ENCODE measurements at regions not wholly inside any gene's neighbourhood (a gene's known extent, or its start where the extent isn't known, plus 50 kb on each side); places are given as distances from the start of the nearest gene placed in this dataset.

DNA sequence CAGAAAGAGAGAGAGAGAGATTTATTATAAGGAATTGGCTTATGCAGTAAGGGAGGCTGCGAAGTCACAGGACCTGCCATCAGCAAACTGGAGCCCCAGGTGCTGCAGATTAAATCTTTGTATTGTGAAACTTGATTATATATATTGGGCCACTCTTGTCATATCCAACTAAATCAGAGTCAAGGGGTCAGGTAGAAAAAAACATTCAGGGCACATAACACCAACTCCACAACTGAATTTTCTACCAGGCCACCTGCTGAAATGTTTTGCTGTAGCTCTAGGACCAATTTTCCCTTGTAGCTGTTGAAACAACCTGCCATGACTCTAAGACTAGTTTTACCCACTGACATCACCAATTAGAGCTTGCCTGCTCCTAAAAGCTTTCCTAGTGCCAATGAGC, 1240.8 kb downstream of the SLC16A7 start:
- H3K36me3 ChIP-seq (ENCODE audit: control insufficient read depth in 2 of 2, extremely low read depth in 1 of 2, insufficient read depth in 2 of 2, low read length in 2 of 2): no peaks in the 10 kb centered on the region
- H4K20me1 ChIP-seq (ENCODE audit: control insufficient read depth, extremely low read depth, insufficient read depth, low read length): no peaks in the 10 kb centered on the region
- H3K4me1 ChIP-seq (ENCODE audit: control insufficient read depth, extremely low read depth, insufficient read depth, low read length): no peaks in the 10 kb centered on the region
- no peaks in the 10 kb centered on the region for H3K79me2 ChIP-seq (ENCODE audit: control insufficient read depth, insufficient read depth, low read length)
- DNase-seq (ENCODE audit: low read depth, low spot score) (no peak), FAIRE-seq (no peak)
- H3K27ac ChIP-seq (ENCODE audit: control insufficient read depth, insufficient read depth, low read length): no peak overlapping the region
- H3K27me3 ChIP-seq (ENCODE audit: control insufficient read depth, extremely low read depth, insufficient read depth, low read length): no peaks in the 10 kb centered on the region
- dilution Hi-C loops (cut with MboI; ENCODE audit: extremely low pct_ligation_motif_present, low sequenced_read_pairs): no loop called here
- H2AFZ ChIP-seq (ENCODE audit: control insufficient read depth, low read length): no peak overlapping the region
- no peak for TF ChIP-seq EZH2 (IDR thresholded peaks at IDR 0.05; ENCODE audit: low read length)
- TF ChIP-seq CTCF (optimal IDR thresholded peaks at IDR 0.05 in 1 of 3, IDR thresholded peaks at IDR 0.05 in 1 of 3, conservative IDR thresholded peaks at IDR 0.05 in 1 of 3; ENCODE audit: extremely low read depth in 1 of 3, insufficient read depth in 2 of 3, low read length in 3 of 3): no peak
- H3K9me1 ChIP-seq (ENCODE audit: control insufficient read depth, extremely low read depth, insufficient read depth, low read length): no peaks in the 10 kb centered on the region
- no peak overlapping the region for H3K4me3 ChIP-seq (ENCODE audit: control insufficient read depth in 2 of 3, extremely low read depth in 1 of 3, insufficient read depth in 2 of 3, low read depth in 1 of 3, low read length in 3 of 3)
- no peak overlapping the region for H3K9ac ChIP-seq (ENCODE audit: control insufficient read depth, extremely low read depth, insufficient read depth, low read length)
- H3K4me2 ChIP-seq (ENCODE audit: control insufficient read depth, extremely low read depth, insufficient read depth, low read depth, low read length): no peak overlapping the region
- no peaks in the 10 kb centered on the region for H3K9me3 ChIP-seq (ENCODE audit: control insufficient read depth, low read depth, low read length)

GRCh38 chr12:60842181-60842580, 1246.4 kb downstream of the SLC16A7 start:
- Histone ChIP-seq H3K9me1 (ENCODE audit: control insufficient read depth, extremely low read depth, insufficient read depth, low read length) (no peaks in the 10 kb centered on the region), H3K9ac (ENCODE audit: control insufficient read depth, extremely low read depth, insufficient read depth, low read length) (no peak overlapping the region), H3K27me3 (ENCODE audit: control insufficient read depth, extremely low read depth, insufficient read depth, low read length) (no peaks in the 10 kb centered on the region), H2AFZ (ENCODE audit: control insufficient read depth, low read length) (no peak overlapping the region), H3K27ac (ENCODE audit: control insufficient read depth, insufficient read depth, low read length) (no peak overlapping the region), H4K20me1 (ENCODE audit: control insufficient read depth, extremely low read depth, insufficient read depth, low read length) (no peaks in the 10 kb centered on the region), H3K4me3 (ENCODE audit: control insufficient read depth in 2 of 3, extremely low read depth in 1 of 3, insufficient read depth in 2 of 3, low read depth in 1 of 3, low read length in 3 of 3) (no peak overlapping the region), H3K79me2 (ENCODE audit: control insufficient read depth, insufficient read depth, low read length) (no peaks in the 10 kb centered on the region), H3K9me3 (ENCODE audit: control insufficient read depth, low read depth, low read length) (no peaks in the 10 kb centered on the region), H3K4me1 (ENCODE audit: control insufficient read depth, extremely low read depth, insufficient read depth, low read length) (no peaks in the 10 kb centered on the region), H3K4me2 (ENCODE audit: control insufficient read depth, extremely low read depth, insufficient read depth, low read depth, low read length) (no peak overlapping the region), H3K36me3 (ENCODE audit: control insufficient read depth in 2 of 2, extremely low read depth in 1 of 2, insufficient read depth in 2 of 2, low read length in 2 of 2) (no peaks in the 10 kb centered on the region)
- FAIRE-seq: no peak
- dilution Hi-C loops (cut with MboI; ENCODE audit: extremely low pct_ligation_motif_present, low sequenced_read_pairs): no loop called here
- no peak for TF ChIP-seq EZH2 (IDR thresholded peaks at IDR 0.05; ENCODE audit: low read length)
- no peak for TF ChIP-seq CTCF (optimal IDR thresholded peaks at IDR 0.05 in 1 of 3, IDR thresholded peaks at IDR 0.05 in 1 of 3, conservative IDR thresholded peaks at IDR 0.05 in 1 of 3; ENCODE audit: extremely low read depth in 1 of 3, insufficient read depth in 2 of 3, low read length in 3 of 3)
- DNase-seq (ENCODE audit: low read depth, low spot score): no peak
